SKM-1 (cell line): ENCODE measurements at regions not wholly inside any gene's neighbourhood (a gene's known extent, or its start where the extent isn't known, plus 50 kb on each side); places are given as distances from the start of the nearest gene placed in this dataset.
A peak's percentile ranks its signal among the peaks of the same experiment; 100 is the strongest.
"Not testable (repeated sequence)": the region's sequence is repeated elsewhere in the genome, so short reads cannot be mapped to it uniquely, and the experiment has no call there.

Experiments
- DNase-seq: peaks from one replicate; lab custom pipeline; 2025; ENCODE audit not compliant: unreplicated experiment; lab: John Stamatoyannopoulos, UW

GRCh38 chr4:131883181-131883580 is 1265.9 kb upstream of the PCDH10 start:
- not testable (repeated sequence) for DNase-seq

- DNase-seq = not testable (repeated sequence)
Observed at GRCh38 chr4:131925662-131926061, 1223.4 kb upstream of the PCDH10 start.

DNA sequence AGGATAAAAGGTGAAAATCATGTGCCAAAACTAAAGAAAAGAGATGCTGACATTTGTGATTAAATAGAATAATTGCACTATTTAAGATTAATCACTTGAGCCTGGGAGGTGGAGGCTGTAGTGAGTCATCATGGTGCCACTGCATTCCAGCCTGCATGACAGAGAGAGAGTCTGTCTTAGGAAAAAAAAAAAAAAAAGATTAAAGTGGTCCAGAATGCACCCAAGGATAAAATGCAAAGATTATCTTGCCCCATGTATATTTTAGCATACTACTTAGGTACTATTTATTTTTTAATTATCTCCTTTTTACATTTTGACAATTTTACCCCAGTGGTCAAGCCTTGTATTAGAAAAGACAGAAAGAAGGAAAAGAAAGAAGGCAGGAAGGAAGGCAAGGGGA is 1181.4 kb upstream of the PCDH10 start:
- not testable (repeated sequence) for DNase-seq

DNA sequence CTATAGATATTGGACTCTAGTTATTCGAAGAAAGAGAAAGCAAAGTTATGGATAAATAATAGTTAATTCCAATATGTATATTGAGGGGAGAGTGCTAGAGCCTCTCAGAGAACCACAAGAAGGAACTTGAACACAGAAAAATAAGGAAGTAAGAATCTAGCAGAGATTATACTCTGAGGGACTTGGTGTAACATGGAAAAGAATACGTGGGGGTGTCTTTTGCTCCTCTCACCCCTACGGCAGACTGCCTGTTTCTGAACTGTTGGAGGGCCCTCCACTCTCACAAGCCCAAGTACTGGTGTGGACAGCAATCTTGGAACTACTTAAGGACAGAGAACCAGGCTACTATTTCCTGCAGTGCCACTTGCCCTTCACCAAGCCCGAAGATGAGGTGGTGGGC is 1174.4 kb upstream of the PCDH10 start:
- DNase-seq = peak; percentile 55

GRCh38 chr4:131975276-131976132 is 1173.6 kb upstream of the PCDH10 start:
- not testable (repeated sequence) for DNase-seq

GRCh38 chr4:131976133-131977002 is 1172.7 kb upstream of the PCDH10 start:
- not testable (repeated sequence) for DNase-seq

GRCh38 chr4:131978120-131978519 is 1171.0 kb upstream of the PCDH10 start:
- DNase-seq = no peak

DNA sequence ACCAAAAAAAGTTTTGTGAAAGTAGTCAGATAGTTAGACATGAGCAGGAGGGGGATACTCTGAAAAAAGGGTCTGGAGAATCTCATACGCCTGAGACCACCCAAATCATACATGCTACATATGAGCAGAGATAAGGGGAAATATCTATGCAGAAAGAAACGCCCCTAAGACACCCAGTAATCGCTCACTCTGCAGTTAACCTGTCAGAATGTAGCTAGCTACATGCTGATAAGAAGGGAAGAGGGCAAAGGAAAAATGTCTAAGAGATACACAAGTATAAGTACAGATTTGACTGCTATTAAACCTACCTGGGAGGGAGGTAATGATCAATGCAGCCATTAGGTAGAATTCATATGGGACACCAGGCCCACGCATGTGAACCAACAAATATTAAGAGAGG is 1159.5 kb upstream of the PCDH10 start:
- no peak for DNase-seq

DNA sequence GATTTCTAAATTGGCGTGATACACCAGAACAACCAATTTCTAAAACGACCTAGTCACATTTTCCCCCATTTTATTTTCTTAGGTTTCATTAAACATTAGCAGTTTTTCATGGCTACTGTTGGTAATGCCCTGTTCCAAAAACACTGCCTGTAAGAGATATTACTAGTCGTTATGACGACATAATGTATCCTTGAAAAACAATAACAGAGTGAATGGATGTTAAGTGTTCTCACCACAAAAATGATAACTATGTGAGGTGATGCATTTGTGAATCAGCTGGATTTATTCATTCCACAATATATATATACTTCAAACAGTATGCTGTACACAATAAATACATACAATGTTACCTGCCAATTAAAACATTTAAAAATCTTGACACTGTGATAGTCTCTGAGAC is 1147.6 kb upstream of the PCDH10 start:
- no peak for DNase-seq

DNA sequence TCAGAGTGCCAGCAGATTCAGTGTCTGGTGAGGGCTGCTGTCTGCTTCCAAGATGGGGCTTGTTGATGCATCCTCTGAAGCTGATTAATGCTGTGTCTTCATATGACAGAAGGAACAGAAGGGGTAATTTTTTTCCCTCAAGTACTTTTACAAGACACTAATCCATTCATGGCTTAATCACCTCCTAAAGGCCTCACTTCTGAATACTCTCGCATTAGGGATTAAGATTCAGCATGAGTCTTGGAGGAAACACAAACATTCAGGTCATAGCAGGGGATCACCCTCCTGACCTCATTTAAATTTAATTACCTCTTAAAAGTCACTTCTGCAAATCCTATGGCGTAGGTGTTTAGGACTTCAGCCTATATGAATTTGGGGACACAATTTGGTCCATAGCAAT is 1145.5 kb upstream of the PCDH10 start:
- DNase-seq = no peak

DNA sequence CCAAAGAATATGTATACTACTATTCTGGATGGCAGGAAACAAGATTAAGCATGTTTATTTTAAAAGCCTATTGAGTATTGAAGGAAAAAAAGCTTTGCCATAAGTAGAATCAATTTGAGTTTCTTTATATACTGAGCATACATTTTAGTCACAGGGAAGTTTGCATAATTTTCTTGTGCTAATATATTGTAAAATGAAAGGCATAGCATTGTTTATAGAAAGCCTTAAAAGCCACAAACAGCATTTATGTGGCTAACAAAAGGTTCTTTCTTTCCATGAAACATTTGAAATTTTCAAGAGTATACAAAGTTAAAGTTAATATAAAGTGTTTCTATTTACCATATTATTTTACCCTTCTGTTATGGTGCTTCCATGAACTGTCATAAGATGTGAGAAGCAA is 1133.8 kb upstream of the PCDH10 start:
- no peak for DNase-seq

DNA sequence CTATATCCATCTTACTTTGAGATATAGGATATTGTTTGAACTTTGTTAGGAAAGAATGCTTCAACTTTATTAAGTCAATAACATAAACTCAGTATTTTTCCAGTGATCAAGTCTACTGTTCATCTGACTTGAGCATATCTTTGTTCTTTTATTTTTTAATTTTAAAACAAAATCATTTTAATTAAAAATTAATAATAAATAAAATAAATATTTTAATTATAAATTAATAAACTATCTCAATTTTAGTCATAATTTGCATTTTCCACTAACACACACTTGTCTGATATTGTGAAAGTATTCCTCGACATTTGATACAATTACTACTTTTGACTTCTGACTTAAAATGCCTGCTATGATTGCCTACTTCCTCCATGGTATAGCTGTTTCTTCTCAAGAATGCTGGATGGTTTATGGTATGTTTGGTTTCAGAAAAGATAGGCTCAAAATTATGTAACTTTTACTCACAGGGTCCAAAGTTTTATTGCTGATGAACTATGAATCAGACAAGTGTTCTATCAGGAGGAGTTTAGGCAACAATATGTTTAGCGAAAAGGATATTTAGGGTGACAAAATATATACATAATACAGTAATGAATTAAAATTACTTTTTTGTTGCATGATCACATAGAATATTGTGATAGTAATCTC is 1132.3 kb upstream of the PCDH10 start:
- DNase-seq = no peak

- DNase-seq = no peak
Observed at GRCh38 chr4:132026166-132026565, 1122.9 kb upstream of the PCDH10 start.

DNA sequence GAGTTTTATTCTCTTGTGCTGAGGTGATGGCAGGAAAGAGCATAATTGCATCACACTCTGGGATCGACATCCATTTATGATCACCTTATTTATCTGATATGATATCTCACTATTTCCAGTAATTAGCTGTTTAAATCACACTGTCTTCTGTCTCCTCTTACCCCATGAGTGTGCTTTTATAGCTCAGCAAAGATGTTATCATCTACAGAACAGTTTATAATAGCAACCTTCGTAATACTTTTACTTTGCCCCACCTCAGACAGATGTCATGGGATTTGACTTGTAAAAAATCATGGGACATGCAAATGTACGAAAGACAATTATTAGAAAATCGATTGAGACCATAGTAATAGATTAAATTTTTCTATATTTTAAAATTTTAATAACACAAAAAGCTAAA is 1122.3 kb upstream of the PCDH10 start:
- no peak for DNase-seq

DNA sequence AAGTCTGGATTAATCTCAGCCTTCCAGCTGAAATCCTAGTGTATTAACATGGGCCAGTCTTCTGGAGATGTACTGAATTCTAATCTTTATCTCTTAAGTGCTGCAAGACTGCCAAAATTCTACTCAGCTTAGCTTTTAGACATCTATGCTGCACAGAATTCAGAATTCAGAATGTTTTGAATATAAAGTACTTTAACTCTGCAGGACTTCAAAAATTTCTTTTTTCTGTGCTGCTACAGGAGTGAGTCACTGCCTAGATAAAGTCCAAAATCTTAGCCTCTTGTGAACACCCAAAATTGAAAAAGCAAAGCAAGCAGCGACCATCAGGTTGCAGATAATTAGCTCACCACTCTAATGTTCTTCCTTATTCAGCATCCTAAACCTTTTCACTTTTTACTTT is 1092.6 kb upstream of the PCDH10 start:
- no peak for DNase-seq

- no peak for DNase-seq
Observed at GRCh38 chr4:132059227-132059626, 1089.9 kb upstream of the PCDH10 start.

DNA sequence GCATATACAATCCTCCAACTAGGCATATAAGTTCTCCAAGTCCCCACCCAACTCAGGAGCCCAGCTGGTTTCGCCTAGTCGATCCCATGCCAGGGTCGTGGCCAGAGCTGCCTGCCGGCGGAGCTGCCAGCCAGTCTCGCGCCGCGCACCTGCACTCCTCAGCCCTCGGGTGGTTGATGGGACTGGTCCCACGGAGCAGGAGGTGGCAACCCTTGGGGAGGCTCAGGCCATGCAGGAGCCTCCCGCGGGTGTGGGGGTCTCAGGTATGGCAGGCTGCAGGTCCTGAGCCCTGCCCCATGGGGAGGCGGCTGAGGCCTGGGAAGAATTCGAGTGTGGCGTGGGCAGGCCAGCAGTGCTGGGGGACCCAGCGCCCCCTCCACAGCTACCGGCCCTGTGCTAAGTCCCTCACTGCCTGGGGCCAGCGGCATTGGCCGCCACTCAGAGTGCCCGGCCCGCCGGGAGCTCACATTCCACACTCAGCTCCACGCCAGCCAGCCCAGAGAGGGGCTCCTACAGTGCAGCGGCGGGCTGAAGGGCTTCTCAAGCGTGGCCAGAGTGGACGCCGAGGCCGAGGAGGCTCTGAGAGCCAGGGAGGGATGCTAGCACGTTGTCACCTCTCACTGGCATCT is 1086.4 kb upstream of the PCDH10 start:
- DNase-seq = no peak

DNA sequence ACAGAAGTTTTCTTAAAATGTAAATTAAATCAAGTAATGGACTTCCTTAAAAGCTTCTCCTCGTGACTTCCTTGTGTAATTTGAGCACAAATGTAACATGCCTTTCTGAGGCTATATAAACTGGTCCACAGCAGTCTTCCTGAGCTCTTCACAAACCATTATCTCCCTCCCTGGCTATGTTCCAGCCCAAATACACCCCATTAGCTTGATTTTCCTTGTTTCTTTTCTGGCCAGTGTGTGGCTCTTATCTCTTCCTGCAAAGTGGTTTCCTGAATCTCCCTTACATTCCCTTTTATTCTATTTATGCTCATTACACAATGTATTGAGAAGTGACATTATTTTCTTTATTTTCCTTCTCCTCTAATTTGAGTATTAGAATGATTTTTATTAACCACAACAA is 1085.3 kb upstream of the PCDH10 start:
- DNase-seq = no peak

DNA sequence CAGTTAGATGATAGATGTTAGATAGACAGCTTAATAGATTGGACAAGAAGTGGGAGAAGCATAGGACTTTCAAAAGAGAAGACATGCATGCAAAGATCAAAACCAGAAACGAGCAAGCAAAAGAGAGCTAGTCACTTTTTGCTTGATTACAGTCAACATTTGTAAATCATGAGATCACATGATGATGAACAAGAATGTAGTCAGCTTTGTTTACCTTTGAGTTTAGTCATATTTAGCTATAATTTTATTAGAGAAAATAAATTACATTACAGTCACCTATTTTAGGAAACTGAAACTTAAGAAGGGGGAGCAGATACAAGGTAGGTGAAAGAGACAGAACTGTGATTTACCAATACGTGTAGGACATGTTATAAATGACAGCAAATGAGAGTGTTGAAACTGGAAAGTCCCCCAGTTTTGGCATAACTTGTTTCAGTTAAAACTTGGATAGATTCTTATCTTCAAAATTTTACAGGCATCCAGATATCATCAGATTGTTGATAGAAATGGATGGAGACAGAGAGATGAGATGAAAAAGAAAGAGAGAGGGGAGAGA is 1083.1 kb upstream of the PCDH10 start:
- no peak for DNase-seq

DNA sequence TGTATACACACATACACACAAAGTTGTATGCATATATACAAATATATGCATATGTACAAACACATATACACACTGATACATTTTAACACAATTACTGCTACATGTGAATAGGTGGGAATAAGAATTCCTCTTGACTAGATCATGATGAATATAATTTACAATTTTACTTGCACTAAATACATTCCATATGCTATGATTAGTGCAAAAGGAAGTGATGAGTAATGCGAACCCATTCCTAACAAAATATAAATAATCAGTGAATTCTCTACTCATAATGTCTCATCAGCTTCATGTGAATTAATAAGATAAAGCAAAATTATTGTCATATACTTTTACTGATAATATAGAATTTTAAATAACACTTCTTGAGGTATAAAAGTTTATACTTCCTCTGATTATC is 1077.3 kb upstream of the PCDH10 start:
- no peak for DNase-seq

- DNase-seq = no peak
Observed at GRCh38 chr4:132076829-132077228, 1072.3 kb upstream of the PCDH10 start.
